ENCODE measurements at regions not wholly inside any gene's neighbourhood (a gene's known extent, or its start where the extent isn't known, plus 50 kb on each side); places are given as distances from the start of the nearest gene placed in this dataset.

GRCh38 chr6:145290122-145290521 is 445.2 kb downstream of the EPM2A start:
- intact Hi-C loops (cut with micrococcal nuclease; ENCODE audit: unreplicated experiment) (no loop called here), in situ Hi-C loops (cut with HindIII; ENCODE audit: low pct_unique_long_range_greater_than_20kb, low sequenced_read_pairs) (no loop called here)
- no peaks in the 10 kb centered on the region for H3K4me1 ChIP-seq (ENCODE audit: control insufficient read depth, insufficient read depth, low read length)
- ATAC-seq (no peak), DNase-seq (ENCODE audit: low read depth, low spot score) (no peak)
- no peak overlapping the region for H3K4me3 ChIP-seq (ENCODE audit: low read depth in 2 of 2, low read length in 2 of 2)
- POLR2A ChIA-PET = no interaction called here
- H3K9me3 ChIP-seq (ENCODE audit: control insufficient read depth, insufficient read depth, low read depth, low read length) = no peaks in the 10 kb centered on the region
- CTCF ChIA-PET = no interaction called here
- no peak for TF ChIP-seq REST (IDR thresholded peaks at IDR 0.05; ENCODE audit: insufficient read depth in 1 of 2, low read depth in 2 of 2, low read length in 1 of 2)
- no TSS peak for BruUV-seq (replicated peaks)
- H3K27ac ChIP-seq (ENCODE audit: low read length) = no peak overlapping the region
- H3K36me3 ChIP-seq (ENCODE audit: control insufficient read depth, insufficient read depth, low read length) = no peaks in the 10 kb centered on the region
- no peaks in the 10 kb centered on the region for H3K27me3 ChIP-seq (ENCODE audit: control insufficient read depth, insufficient read depth, low read length)

- POLR2A ChIA-PET = no interaction called here
Observed at GRCh38 chr6:145292066-145292465, 443.3 kb downstream of the EPM2A start.

More at GRCh38 chr6:145292066-145292465, 443.3 kb downstream of the EPM2A start:
- H3K27me3 ChIP-seq (ENCODE audit: control insufficient read depth, insufficient read depth, low read length) = no peaks in the 10 kb centered on the region
- H3K36me3 ChIP-seq (ENCODE audit: control insufficient read depth, insufficient read depth, low read length) = no peaks in the 10 kb centered on the region
- ATAC-seq = no peak
- intact Hi-C loops (cut with micrococcal nuclease; ENCODE audit: unreplicated experiment) (no loop called here), in situ Hi-C loops (cut with HindIII; ENCODE audit: low pct_unique_long_range_greater_than_20kb, low sequenced_read_pairs) (no loop called here)
- no peak overlapping the region for H3K4me3 ChIP-seq (ENCODE audit: low read depth in 2 of 2, low read length in 2 of 2)
- no peak for DNase-seq (ENCODE audit: low read depth, low spot score)
- no peak for TF ChIP-seq CTCF (IDR thresholded peaks at IDR 0.05)
- TF ChIP-seq TCF7L2 (IDR thresholded peaks at IDR 0.05; ENCODE audit: low read depth, low read length) = no peak
- no peak for TF ChIP-seq REST (IDR thresholded peaks at IDR 0.05; ENCODE audit: insufficient read depth in 1 of 2, low read depth in 2 of 2, low read length in 1 of 2)
- no peak for TF ChIP-seq POLR2AphosphoS5 (IDR thresholded peaks at IDR 0.05; ENCODE audit: low read depth, low read length)
- TF ChIP-seq SIN3A (IDR thresholded peaks at IDR 0.05; ENCODE audit: borderline replicate concordance, insufficient read depth, low read depth, low read length) = no peak
- CTCF ChIA-PET = no interaction called here
- H3K4me1 ChIP-seq (ENCODE audit: control insufficient read depth, insufficient read depth, low read length) = no peaks in the 10 kb centered on the region
- H3K27ac ChIP-seq (ENCODE audit: low read length) = no peak overlapping the region
- no peaks in the 10 kb centered on the region for H3K9me3 ChIP-seq (ENCODE audit: control insufficient read depth, insufficient read depth, low read depth, low read length)
- BruUV-seq (replicated peaks) = no TSS peak
